A549 (cell line): ENCODE measurements at regions not wholly inside any gene's neighbourhood (a gene's known extent, or its start where the extent isn't known, plus 50 kb on each side); places are given as distances from the start of the nearest gene placed in this dataset.

Experiments
- ATAC-seq, 2 experiments: fragments of 200-7000 bp in 1 of 2; fragments of >200 bp in 1 of 2; cut with Nextera tagmentation in 1 of 2; cut with Tn5 transposase in 1 of 2; 3 replicates each; pipeline versions ENCODE4 v1.8.0 to v1.9.1; 2018 to 2020; ENCODE audit warnings: mild to moderate bottlenecking in 1 of 2, moderate library complexity in 1 of 2
- CTCF ChIA-PET: fragments of 300-600 bp; sonication (Branson Sonifier 250); formaldehyde crosslinking; extraction: SDS; loops from one replicate; lab custom pipeline; 2021; ENCODE audit warnings: antibody characterized with exemption, inconsistent platforms; lab: Yijun Ruan, JAX
- POLR2A ChIA-PET: fragments of 350-600 bp; formaldehyde crosslinking; extraction: SDS; loops from one replicate; lab custom pipeline; 2021; ENCODE audit warnings: antibody characterized with exemption, inconsistent platforms; lab: Yijun Ruan, JAX
- DNase-seq, 2 experiments: peaks; one replicate each; pipeline versions ENCODE4 v3.0.0 to v3.0.0-alpha.2; 2011 to 2016; ENCODE audit warnings: low read depth in 1 of 2, low spot score in 1 of 2
- FAIRE-seq: peaks from 2 replicates; lab custom pipeline; 2011; peaks lifted over from hg19 to GRCh38; lab: Jason Lieb, UNC
- H3K27ac ChIP-seq, 2 experiments: fragments of >200 bp; sonication (Bioruptor Twin); formaldehyde crosslinking; 3 replicates each; pipeline ENCODE4 v1.5.1; 2016 to 2017
- H3K4me1 ChIP-seq: fragments of >200 bp; sonication (Bioruptor Twin); formaldehyde crosslinking; 3 replicates; pipeline ENCODE4 v1.6.1; 2016
- H3K4me2 ChIP-seq: fragments of >200 bp; sonication (Bioruptor Twin); formaldehyde crosslinking; 3 replicates; pipeline ENCODE4 v1.6.1; 2016
- H3K4me3 ChIP-seq: fragments of >200 bp; sonication (Bioruptor Twin); formaldehyde crosslinking; 3 replicates; pipeline ENCODE4 v1.5.1; 2016
- H3K9me3 ChIP-seq: fragments of >200 bp; sonication (Bioruptor Twin); formaldehyde crosslinking; 3 replicates; pipeline ENCODE4 v1.6.1; 2016
- ATOH8 ChIP-seq: fragments of 250-450 bp; sonication (Bioruptor Pico); IDR thresholded peaks from 2 replicates; pipeline ENCODE4 v1.5.0; 2020; ENCODE audit warnings: low read depth, mild to moderate bottlenecking, moderate library complexity
- BHLHE40 ChIP-seq: IDR thresholded peaks from 2 replicates; pipeline ENCODE4 v1.6.1; 2012; ENCODE audit warnings: low read depth, low read length, inconsistent platforms
- CBX2 ChIP-seq: fragments of 200-600 bp; sonication (generic); IDR thresholded peaks from 2 replicates; pipeline ENCODE4 v1.6.1; 2016; ENCODE audit warnings: low read depth, mild to moderate bottlenecking, borderline replicate concordance
- CTCF ChIP-seq: fragments of >200 bp; sonication (Bioruptor Twin); formaldehyde crosslinking; IDR thresholded peaks from 3 replicates; pipeline ENCODE4 v1.5.1; 2016
- ELK1 ChIP-seq: fragments of 150-350 bp; IDR thresholded peaks from 2 replicates; pipeline ENCODE4 v1.6.1; 2014; ENCODE audit warnings: low read depth, mild to moderate bottlenecking, low read length
- EP300 ChIP-seq, 2 experiments: fragments of >200 bp; sonication (Bioruptor Twin); formaldehyde crosslinking; IDR thresholded peaks; 2 replicates in 1 of 2; 3 replicates in 1 of 2; pipeline ENCODE4 v1.6.1; 2016 to 2017
- ESRRA ChIP-seq: fragments of 150-350 bp; IDR thresholded peaks from 2 replicates; pipeline ENCODE4 v1.6.1; 2014; ENCODE audit warnings: mild to moderate bottlenecking, low read length, borderline replicate concordance
- FOSB ChIP-seq: fragments of 250-450 bp; sonication (Bioruptor Pico); IDR thresholded peaks from 2 replicates; pipeline ENCODE4 v1.5.0; 2020; ENCODE audit warnings: mild to moderate bottlenecking, moderate library complexity
- GATA3 ChIP-seq: IDR thresholded peaks from 2 replicates; pipeline ENCODE4 v1.6.1; 2012; ENCODE audit warnings: borderline replicate concordance
- HES2 ChIP-seq: fragments of >200 bp; sonication (Bioruptor Twin); formaldehyde crosslinking; IDR thresholded peaks from 2 replicates; pipeline ENCODE4 v1.6.1; 2016
- HEYL ChIP-seq: fragments of 250-450 bp; sonication (Bioruptor Pico); IDR thresholded peaks from 2 replicates; pipeline ENCODE4 v1.8.0; 2021; ENCODE audit warnings: mild to moderate bottlenecking, moderate library complexity
- HOXB13 ChIP-seq: fragments of 250-450 bp; sonication (Bioruptor Pico); IDR thresholded peaks from 2 replicates; pipeline ENCODE4 v1.5.0; 2020; ENCODE audit warnings: low read depth, mild to moderate bottlenecking, moderate library complexity
- MAX ChIP-seq: IDR thresholded peaks from 2 replicates; pipeline ENCODE4 v1.6.1; 2012
- MYC ChIP-seq: IDR thresholded peaks from 2 replicates; pipeline ENCODE4 v1.6.1; 2012; ENCODE audit warnings: mild to moderate bottlenecking, inconsistent platforms, low read length, improper control_type of control experiment, borderline replicate concordance
- NFE2L2 ChIP-seq: fragments of 150-350 bp; conservative IDR thresholded peaks from 2 replicates; pipeline ENCODE4 v1.6.1; 2014; ENCODE audit warnings: low read length
- NPAS2 ChIP-seq: fragments of 250-450 bp; sonication (Bioruptor Pico); IDR thresholded peaks from 2 replicates; pipeline ENCODE4 v1.8.0; 2022; ENCODE audit warnings: mild to moderate bottlenecking, moderate library complexity, borderline replicate concordance
- NR3C1 ChIP-seq: fragments of >200 bp; sonication (Bioruptor Twin); formaldehyde crosslinking; IDR thresholded peaks from 3 replicates; pipeline ENCODE4 v1.6.1; 2017
- POLR2A ChIP-seq: IDR thresholded peaks from 2 replicates; pipeline ENCODE4 v1.6.1; 2012; ENCODE audit warnings: mild to moderate bottlenecking, low read length
- POLR2AphosphoS2 ChIP-seq: conservative IDR thresholded peaks from 2 replicates; pipeline ENCODE4 v1.6.1; 2012; ENCODE audit warnings: low read length, improper control_type of control experiment, inconsistent platforms
- REST ChIP-seq: fragments of 200-600 bp; sonication (generic); IDR thresholded peaks from 2 replicates; pipeline ENCODE4 v1.6.1; 2016; ENCODE audit warnings: antibody characterized with exemption, mild to moderate bottlenecking, moderate library complexity
- RFX5 ChIP-seq: fragments of 450-650 bp; IDR thresholded peaks from 2 replicates; pipeline ENCODE4 v1.7.1; 2014; ENCODE audit warnings: antibody characterized with exemption, mild to moderate bottlenecking, moderate library complexity
- RNF2 ChIP-seq: fragments of 200-600 bp; sonication (generic); IDR thresholded peaks from 2 replicates; pipeline ENCODE4 v1.6.1; 2016; ENCODE audit warnings: low read depth, mild to moderate bottlenecking, antibody characterized with exemption, moderate library complexity, borderline replicate concordance
- SMC3 ChIP-seq: fragments of >200 bp; sonication (Bioruptor Twin); formaldehyde crosslinking; IDR thresholded peaks from 3 replicates; pipeline ENCODE4 v1.6.1; 2018; ENCODE audit warnings: inconsistent platforms
- TFCP2L1 ChIP-seq: fragments of 250-450 bp; sonication (Bioruptor Pico); IDR thresholded peaks from 2 replicates; pipeline ENCODE4 v1.5.0; 2021; ENCODE audit warnings: mild to moderate bottlenecking
- ZC3H11A ChIP-seq: fragments of 450-650 bp; IDR thresholded peaks from 2 replicates; pipeline ENCODE4 v1.6.1; 2014; ENCODE audit warnings: antibody characterized with exemption, mild to moderate bottlenecking
- ZNF302 ChIP-seq: fragments of 250-450 bp; sonication (Bioruptor Pico); IDR thresholded peaks from 2 replicates; pipeline ENCODE4 v1.9.0; 2021; ENCODE audit warnings: inconsistent platforms, mild to moderate bottlenecking, moderate library complexity
- WGBS: methylation state at CpG from one replicate; pipeline ENCODE4 v1.1.6; 2017; ENCODE audit errors: missing lambda C conversion rate; 5-methylcytosine and 5-hydroxymethylcytosine counted together

- ChIA-PET POLR2A (no interaction called here), CTCF (no interaction called here)
- H3K27ac ChIP-seq: no peak overlapping the region
- WGBS: 20% methylated on average over 2 of the region's 2 CpGs
- H3K4me2 ChIP-seq: peak overlapping the region; percentile 37; the same call in 2 of the 3 replicates
- H3K4me3 ChIP-seq: no peak overlapping the region
- H3K4me1 ChIP-seq: peaks cover 4% of the 10 kb centered on the region; the same call in 1 of the 3 replicates
- no peak for DNase-seq
- FAIRE-seq: no peak
- no peak for ATAC-seq
- TF ChIP-seq NR3C1: no peak
- no peak for TF ChIP-seq MAX
- TF ChIP-seq ELK1: no peak
- TF ChIP-seq SMC3: no peak
- no peaks in the 10 kb centered on the region for H3K9me3 ChIP-seq
These were observed 557.9 kb upstream of the ID4 start for GRCh38 chr6:19279273-19279684.

- TF ChIP-seq HEYL (CRISPR knock-in tag) (no peak), BHLHE40 (no peak), FOSB (CRISPR knock-in tag) (no peak), NPAS2 (no peak), ZC3H11A (no peak), RFX5 (no peak), CBX2 (no peak), CTCF (no peak), HES2 (no peak), POLR2AphosphoS2 (no peak), TFCP2L1 (CRISPR knock-in tag) (no peak), NR3C1 (no peak), NFE2L2 (no peak), ESRRA (no peak), REST (no peak)
- TF ChIP-seq, all 56 proteins: peak for 0
- 50% methylated on average over 1 of the region's 1 CpG for WGBS
- POLR2A ChIA-PET: no interaction called here
- ATAC-seq (no peak), FAIRE-seq (no peak), DNase-seq (no peak)
- Histone ChIP-seq H3K9me3 (no peaks in the 10 kb centered on the region), H3K4me2 (no peak overlapping the region), H3K27ac (no peak overlapping the region), H3K4me1 (no peaks in the 10 kb centered on the region), H3K4me3 (no peak overlapping the region)
- CTCF ChIA-PET: no interaction called here
These were observed 549.2 kb upstream of the ID4 start for GRCh38 chr6:19287928-19288327.

- ChIA-PET POLR2A (no interaction called here), CTCF (no interaction called here)
- TF ChIP-seq MYC: no peak
- no peak for TF ChIP-seq EP300 (IDR thresholded peaks at IDR 0.05)
- TF ChIP-seq POLR2A: no peak
- no peak for TF ChIP-seq NR3C1
- no peak for TF ChIP-seq POLR2AphosphoS2
- no peak for TF ChIP-seq RNF2
- no peak for TF ChIP-seq ATOH8
- TF ChIP-seq NFE2L2: no peak
- TF ChIP-seq ESRRA: no peak
- TF ChIP-seq ZNF302 (CRISPR knock-in tag): no peak
- TF ChIP-seq GATA3: no peak
- TF ChIP-seq HOXB13 (CRISPR knock-in tag): no peak
- H3K27ac ChIP-seq: no peak overlapping the region
- H3K4me1 ChIP-seq: no peaks in the 10 kb centered on the region
- DNase-seq: no peak
- ATAC-seq: no peak
- no peak for FAIRE-seq
- no peaks in the 10 kb centered on the region for H3K9me3 ChIP-seq
- no peak overlapping the region for H3K4me3 ChIP-seq
- H3K4me2 ChIP-seq: no peak overlapping the region
These were observed 547.7 kb upstream of the ID4 start for GRCh38 chr6:19289457-19289856.
